ENCODE measurements at regions not wholly inside any gene's neighbourhood (a gene's known extent, or its start where the extent isn't known, plus 50 kb on each side); places are given as distances from the start of the nearest gene placed in this dataset.

GRCh38 chr3:24765399-24765798 is 270.7 kb upstream of the THRB start:
- ChIA-PET CTCF (no interaction called here), POLR2A (no interaction called here)

GRCh38 chr3:24769918-24770317 is 275.3 kb upstream of the THRB start:
- CTCF ChIA-PET: no interaction called here
- POLR2A ChIA-PET: no interaction called here
- no peak overlapping the region for H3K27ac ChIP-seq (ENCODE audit: low read depth, low read length)
- no peaks in the 10 kb centered on the region for H3K27me3 ChIP-seq (ENCODE audit: control insufficient read depth, insufficient read depth, low read length)
- TF ChIP-seq, protein P1, sequence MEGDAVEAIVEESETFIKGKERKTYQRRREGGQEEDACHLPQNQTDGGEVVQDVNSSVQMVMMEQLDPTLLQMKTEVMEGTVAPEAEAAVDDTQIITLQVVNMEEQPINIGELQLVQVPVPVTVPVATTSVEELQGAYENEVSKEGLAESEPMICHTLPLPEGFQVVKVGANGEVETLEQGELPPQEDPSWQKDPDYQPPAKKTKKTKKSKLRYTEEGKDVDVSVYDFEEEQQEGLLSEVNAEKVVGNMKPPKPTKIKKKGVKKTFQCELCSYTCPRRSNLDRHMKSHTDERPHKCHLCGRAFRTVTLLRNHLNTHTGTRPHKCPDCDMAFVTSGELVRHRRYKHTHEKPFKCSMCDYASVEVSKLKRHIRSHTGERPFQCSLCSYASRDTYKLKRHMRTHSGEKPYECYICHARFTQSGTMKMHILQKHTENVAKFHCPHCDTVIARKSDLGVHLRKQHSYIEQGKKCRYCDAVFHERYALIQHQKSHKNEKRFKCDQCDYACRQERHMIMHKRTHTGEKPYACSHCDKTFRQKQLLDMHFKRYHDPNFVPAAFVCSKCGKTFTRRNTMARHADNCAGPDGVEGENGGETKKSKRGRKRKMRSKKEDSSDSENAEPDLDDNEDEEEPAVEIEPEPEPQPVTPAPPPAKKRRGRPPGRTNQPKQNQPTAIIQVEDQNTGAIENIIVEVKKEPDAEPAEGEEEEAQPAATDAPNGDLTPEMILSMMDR (IDR thresholded peaks at IDR 0.05; ENCODE audit: low read depth, low read length): no peak
- H3K9me3 ChIP-seq (ENCODE audit: control insufficient read depth, insufficient read depth, low read length): no peaks in the 10 kb centered on the region
- H3K4me3 ChIP-seq (ENCODE audit: low read depth, low read length): no peak overlapping the region
- DNase-seq (ENCODE audit: low read depth, low spot score): no peak

More at GRCh38 chr3:24765399-24765798, 270.7 kb upstream of the THRB start:
- TF ChIP-seq, protein P1 (IDR thresholded peaks at IDR 0.05; ENCODE audit: low read depth, low read length): no peak
- H3K27me3 ChIP-seq (ENCODE audit: control insufficient read depth, insufficient read depth, low read length): no peaks in the 10 kb centered on the region
- no peaks in the 10 kb centered on the region for H3K9me3 ChIP-seq (ENCODE audit: control insufficient read depth, insufficient read depth, low read length)
- DNase-seq (ENCODE audit: low read depth, low spot score): no peak
- no peak overlapping the region for H3K27ac ChIP-seq (ENCODE audit: low read depth, low read length)
- H3K4me3 ChIP-seq (ENCODE audit: low read depth, low read length): no peak overlapping the region

DNA sequence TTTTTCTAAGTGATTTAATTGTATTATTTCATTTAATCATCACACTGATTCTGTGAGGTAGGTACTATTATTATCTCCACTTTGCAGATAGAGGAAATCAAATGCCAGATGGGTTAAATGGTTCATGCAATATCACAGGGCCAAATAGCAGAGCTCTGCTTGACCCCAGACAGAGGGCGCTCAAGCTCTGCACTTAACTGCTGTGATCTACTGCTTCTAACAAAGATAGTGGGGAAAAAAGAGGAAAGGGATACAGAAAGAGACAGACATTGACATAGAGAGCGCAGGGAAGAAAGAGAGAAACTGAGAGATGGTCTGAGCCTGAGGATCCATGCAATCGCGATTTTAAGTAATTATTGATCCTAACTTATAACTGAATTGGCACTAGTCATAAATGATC is 279.1 kb upstream of the THRB start:
- ChIA-PET POLR2A (no interaction called here), CTCF (interaction anchor here (0.6 to 1.1 kb wide), 3 partner anchors 13 to 819 kb away, joined by 3 to 6 read pairs (median 4); no protein-coding TSS in a partner anchor)
- Histone ChIP-seq H3K9me3 (ENCODE audit: control insufficient read depth, insufficient read depth, low read length) (no peaks in the 10 kb centered on the region), H3K4me3 (ENCODE audit: low read depth, low read length) (no peak overlapping the region), H3K27ac (ENCODE audit: low read depth, low read length) (no peak overlapping the region), H3K27me3 (ENCODE audit: control insufficient read depth, insufficient read depth, low read length) (no peaks in the 10 kb centered on the region)
- peak; percentile 3 for DNase-seq (ENCODE audit: low read depth, low spot score)
- TF ChIP-seq, protein P1 (IDR thresholded peaks at IDR 0.05; ENCODE audit: low read depth, low read length): peak; percentile 66

DNA sequence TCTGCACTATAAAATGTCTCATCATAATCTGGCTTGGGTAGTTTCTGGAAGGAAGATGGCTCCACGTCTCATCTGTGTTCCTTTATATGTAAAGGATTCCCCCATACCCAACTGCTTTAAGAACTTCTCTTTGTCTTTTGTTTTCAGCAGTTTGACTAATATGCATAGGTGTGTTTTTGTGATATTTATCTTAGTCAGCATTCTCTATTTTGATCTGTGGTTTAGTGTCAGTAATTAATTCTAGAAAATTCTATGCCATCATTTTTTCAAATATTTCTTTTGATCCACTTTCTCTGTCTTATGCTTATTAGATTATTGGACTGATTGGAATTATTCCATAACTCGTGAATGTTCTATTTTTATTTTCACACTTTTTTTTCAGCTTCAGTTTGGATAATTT is 286.3 kb upstream of the THRB start:
- no peak for DNase-seq (ENCODE audit: low read depth, low spot score)
- Histone ChIP-seq H3K4me3 (ENCODE audit: low read depth, low read length) (no peak overlapping the region), H3K9me3 (ENCODE audit: control insufficient read depth, insufficient read depth, low read length) (no peaks in the 10 kb centered on the region), H3K27me3 (ENCODE audit: control insufficient read depth, insufficient read depth, low read length) (no peaks in the 10 kb centered on the region), H3K27ac (ENCODE audit: low read depth, low read length) (no peak overlapping the region)
- ChIA-PET POLR2A (no interaction called here), CTCF (no interaction called here)
- TF ChIP-seq, protein P1 (IDR thresholded peaks at IDR 0.05; ENCODE audit: low read depth, low read length): no peak

DNA sequence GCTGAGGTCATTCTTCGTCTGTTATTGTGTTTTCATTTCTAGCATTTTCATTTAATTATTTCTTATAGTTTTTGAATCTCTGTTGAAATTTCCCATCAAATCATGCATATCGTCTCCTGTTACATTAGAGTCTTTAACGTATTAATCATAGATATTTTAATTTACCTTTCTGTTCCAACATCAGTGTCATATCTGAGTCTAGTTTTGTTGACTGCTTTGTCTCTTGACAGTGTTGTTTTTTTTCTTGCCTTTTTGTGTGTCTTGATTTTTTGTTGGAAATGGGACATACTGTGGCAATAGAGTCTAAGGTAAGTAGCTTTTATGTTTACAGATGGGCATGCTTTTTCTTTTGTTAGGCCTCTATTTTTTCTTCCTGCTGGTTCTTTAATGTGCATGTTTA is 286.8 kb upstream of the THRB start:
- TF ChIP-seq, protein P1 (IDR thresholded peaks at IDR 0.05; ENCODE audit: low read depth, low read length): no peak
- H3K27ac ChIP-seq (ENCODE audit: low read depth, low read length): no peak overlapping the region
- H3K27me3 ChIP-seq (ENCODE audit: control insufficient read depth, insufficient read depth, low read length): no peaks in the 10 kb centered on the region
- H3K9me3 ChIP-seq (ENCODE audit: control insufficient read depth, insufficient read depth, low read length): no peaks in the 10 kb centered on the region
- POLR2A ChIA-PET: no interaction called here
- CTCF ChIA-PET: no interaction called here
- H3K4me3 ChIP-seq (ENCODE audit: low read depth, low read length): no peak overlapping the region
- DNase-seq (ENCODE audit: low read depth, low spot score): no peak
